CD4-positive, alpha-beta T cell treated with Interleukin-15 for 1 hour (primary cell): ENCODE measurements at regions not wholly inside any gene's neighbourhood (a gene's known extent, or its start where the extent isn't known, plus 50 kb on each side); places are given as distances from the start of the nearest gene placed in this dataset.
A peak's percentile ranks its signal among the peaks of the same experiment; 100 is the strongest.
"Not testable (repeated sequence)": the region's sequence is repeated elsewhere in the genome, so short reads cannot be mapped to it uniquely, and the experiment has no call there.

ENCODE experiments used
- DNase-seq: peaks from one replicate; pipeline ENCODE4 v3.0.0-alpha.2; 2020

- DNase-seq, result no peak
These were observed 115.7 kb upstream of the GATB start for GRCh38 chr4:151876381-151876988.

GRCh38 chr4:151874328-151874727 is 113.5 kb upstream of the GATB start:
- DNase-seq, result no peak

DNA sequence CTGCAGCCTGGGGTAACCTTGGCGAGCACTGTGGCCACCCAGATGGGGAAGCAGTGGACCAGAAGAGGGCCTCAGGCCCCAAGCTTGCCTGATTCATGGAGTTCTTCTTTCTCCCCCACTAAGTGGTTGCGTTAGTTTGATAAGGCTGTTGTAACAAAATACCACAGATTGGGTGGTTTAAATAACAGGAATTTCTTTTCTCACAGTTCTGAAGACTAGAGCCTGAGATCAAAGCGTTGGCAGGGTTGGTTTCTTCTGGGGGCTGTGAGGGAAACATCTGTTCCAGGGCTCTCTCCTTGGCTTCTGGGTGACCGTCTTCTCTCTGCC is 105.7 kb upstream of the GATB start:
- DNase-seq, result no peak

DNA sequence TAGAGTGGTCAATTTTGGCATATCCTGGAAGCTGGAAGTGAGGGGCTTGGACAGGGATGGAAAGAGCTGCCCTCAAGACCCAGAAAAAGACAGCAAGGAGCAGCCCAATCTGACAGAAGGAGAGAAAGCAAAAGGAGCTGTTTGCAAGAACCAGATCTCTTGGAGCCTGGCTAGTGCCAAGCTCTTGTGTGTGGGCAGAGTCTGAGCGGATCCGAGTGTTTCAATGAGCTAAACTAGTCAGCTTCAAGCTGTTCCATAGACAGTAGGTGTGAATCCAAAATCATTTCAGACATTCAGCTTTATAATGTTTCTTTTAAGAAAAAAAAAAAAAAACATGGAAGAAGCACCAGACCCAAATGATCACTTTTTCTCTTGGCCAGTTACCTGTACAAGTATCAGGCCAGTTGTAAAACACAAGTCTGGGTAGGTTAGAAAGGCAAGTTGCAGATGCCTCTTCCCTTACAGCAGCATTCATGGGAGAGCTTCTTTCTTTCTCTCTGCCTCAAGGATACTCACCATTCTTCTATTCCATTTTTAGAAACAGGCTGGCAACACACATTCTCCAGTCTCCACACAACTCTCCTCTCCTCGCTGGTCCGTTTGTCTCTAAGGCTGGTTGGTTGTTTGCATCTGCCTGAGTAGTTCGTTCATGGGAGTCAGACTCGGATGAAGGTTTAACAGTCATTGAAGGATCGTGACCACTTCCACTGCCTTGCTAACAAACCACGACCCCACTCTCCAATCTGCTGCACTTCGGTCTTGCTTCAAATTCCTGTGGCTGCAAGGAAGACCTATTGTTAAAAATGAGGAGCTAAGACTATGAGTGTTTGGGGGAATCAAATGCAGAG is 105.2 kb upstream of the GATB start:
- no peak for DNase-seq

DNA sequence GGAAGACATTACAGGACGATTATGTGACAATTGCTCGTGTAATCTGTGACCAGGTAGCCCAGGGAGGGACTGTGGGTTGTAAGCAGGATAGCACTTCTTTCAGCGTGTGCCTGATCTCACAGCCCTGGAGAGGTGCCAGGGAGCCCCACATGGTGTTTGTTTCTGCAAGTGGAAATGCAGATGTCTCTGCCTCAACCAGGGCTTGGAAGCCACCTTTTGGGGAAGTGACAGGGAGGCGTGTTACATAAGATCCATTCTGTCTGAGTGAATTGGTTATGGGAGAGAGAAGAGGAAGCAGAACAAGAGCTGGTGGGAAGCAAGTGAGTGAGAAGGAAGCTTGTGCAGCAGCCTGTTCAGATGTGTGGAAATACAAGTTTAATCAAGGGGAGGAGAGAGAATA is 104.5 kb upstream of the GATB start:
- DNase-seq, result peak; percentile 63

- DNase-seq, result no peak
These were observed 103.3 kb upstream of the GATB start for GRCh38 chr4:151864068-151864467.

GRCh38 chr4:151862766-151863165 is 102.0 kb upstream of the GATB start:
- DNase-seq, result no peak

DNA sequence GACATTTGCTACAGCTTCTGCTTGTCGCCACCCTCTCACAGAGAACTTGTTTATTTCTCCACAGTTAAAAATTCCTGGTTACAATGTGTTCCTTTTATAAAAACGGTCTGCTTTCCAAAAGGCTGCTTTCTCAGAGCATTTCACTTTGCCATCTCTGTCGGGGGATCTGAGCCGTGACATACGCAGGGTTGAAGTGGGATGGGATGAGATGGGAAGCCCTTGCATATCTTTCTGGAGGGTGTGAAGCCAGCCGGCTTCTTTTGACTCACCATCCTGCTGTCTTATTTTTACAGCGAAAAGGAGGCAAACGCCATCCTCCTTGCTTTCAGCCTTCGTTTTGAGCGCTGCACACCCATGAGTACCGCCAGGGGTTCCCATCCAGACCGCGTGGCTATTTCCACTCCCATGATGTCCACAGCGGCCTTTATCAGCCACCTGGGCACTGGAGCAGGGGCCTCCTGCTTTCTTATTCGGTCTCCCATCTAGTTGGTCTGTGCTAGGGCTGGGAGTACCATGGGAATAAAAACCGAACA is 99.8 kb upstream of the GATB start:
- no peak for DNase-seq

DNA sequence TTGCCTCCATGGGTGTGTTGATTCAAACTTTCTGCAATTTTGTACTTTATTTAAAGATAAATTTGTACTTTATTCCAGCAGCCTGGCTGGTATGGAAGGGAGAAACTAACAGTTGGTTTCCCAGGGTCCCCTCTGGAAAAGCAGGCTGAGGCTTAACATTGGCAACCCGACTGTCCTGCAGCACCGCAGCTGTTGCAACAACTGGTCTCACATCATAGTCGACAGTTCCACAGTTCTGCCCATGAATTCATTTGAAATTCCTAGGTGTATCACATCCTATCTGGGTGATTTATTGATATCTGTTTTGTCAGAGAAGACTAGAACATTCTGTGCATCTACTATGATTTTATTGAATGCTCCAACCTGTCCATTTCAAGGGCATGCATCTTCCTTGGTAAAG is 98.8 kb upstream of the GATB start:
- no peak for DNase-seq

DNA sequence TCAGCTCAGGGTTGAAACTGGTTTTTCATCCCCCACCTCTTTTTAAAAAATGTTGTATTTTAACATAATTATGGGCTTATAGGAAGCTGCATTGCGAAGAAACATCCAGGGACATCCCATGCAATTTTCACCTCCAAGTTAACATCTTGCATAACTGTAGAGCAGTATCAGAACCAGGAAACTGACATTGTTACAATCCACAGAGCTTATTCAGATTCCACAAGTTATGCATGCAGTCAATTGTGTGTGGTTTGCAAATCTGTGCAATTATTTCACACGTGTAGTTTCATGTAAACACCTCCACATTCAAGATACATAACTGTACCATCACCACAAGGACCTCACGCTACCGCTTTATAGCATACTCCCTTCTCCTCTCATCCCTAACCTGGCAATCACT is 97.5 kb upstream of the GATB start:
- no peak for DNase-seq

DNA sequence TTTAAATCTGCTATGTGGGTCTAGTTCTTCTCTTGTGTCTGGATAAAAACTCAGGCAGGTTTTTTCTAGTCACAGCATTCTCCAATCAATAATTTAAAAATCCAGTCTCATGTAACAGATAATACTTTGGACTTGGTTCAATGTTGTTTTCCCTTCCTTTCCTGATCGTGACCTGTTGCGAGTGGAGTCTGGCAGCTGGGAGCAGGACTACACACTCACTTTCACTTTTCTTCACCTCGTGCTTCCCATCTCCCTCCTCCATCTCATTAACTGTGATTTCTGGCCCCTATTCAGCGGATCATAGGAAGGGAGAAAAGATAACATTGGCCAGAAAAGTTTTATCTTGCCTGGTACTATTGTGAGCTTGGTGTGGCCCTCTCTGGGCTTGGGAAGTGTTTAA is 96.6 kb upstream of the GATB start:
- DNase-seq, result no peak

DNA sequence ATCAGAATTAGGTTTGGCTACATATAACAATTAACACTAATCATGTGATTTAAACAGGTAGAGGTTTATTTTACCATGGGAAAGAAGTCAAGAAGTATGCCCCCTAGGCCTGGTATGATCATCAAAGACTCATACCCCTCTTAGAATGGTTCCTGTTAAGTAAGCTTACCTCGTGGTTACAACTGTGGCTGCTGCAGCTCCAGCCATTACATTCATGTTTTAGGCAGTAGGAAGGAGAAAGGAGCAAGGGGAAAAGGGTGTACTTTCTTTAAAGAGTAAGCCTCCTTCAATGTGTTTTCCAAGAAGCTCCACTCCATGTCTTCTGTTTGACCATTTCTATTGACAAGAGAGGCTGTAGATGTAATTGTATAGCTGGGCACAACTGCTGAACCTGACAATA is 94.9 kb upstream of the GATB start:
- no peak for DNase-seq

DNA sequence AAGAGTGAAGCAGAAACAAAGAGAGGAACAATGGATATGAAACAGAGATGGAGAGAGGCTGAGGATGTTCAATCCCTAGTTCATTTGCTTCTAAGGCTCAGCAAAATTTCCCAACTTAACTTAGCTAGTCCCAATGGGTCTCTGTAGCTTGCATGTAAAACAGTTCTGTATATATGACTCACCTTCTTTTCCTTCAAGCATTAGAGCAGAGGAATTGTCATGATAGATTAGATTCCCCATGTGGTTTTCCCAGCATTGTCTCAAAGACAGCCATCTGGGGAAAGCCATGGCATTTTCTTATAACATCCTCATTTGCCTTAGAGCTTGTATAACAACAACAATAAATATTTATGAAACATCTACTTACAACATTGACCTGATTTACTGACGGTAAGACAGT is 93.9 kb upstream of the GATB start:
- DNase-seq, result no peak

DNA sequence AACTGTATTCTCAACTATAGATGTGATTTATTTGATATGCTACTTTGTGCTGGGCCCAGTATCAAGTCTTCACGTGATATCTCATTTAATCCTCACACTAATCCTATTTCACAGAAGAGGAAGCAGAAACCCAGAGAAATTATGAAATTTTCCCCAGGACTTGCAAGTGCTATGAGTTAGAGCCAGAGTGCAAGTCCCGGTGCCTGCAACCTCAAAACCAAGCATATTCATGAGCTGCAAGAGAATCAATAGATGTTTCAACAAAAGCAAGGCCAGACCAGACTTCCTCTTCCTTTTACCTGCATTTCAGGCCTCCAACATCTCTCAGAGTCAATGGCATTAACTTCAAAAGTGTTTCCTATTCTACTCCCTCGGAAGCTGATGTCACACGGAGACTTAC is 92.2 kb upstream of the GATB start:
- DNase-seq, result no peak

- DNase-seq, result no peak
These were observed 91.4 kb upstream of the GATB start for GRCh38 chr4:151852202-151852601.

- no peak for DNase-seq
These were observed 90.5 kb upstream of the GATB start for GRCh38 chr4:151851354-151851753.

DNA sequence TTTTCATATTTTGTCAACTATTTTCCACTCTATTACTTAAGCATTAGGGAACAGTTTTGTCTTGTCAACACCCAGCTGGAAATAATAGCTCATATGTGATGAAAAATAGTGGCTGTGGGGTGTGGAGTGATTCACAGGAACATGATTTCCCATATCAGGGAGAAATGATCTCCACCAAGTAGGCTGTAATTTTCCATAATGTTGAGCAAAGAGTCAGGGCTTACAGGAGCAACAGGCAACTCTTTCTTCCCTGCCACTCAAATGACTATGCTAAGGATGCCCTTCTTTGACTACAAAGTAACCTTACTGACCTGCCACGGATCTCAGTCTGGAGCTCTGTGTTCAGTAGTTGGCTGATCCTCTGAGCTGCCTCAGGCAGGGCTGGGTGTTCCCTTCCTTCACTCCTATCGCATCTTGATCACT is 90.0 kb upstream of the GATB start:
- no peak for DNase-seq

DNA sequence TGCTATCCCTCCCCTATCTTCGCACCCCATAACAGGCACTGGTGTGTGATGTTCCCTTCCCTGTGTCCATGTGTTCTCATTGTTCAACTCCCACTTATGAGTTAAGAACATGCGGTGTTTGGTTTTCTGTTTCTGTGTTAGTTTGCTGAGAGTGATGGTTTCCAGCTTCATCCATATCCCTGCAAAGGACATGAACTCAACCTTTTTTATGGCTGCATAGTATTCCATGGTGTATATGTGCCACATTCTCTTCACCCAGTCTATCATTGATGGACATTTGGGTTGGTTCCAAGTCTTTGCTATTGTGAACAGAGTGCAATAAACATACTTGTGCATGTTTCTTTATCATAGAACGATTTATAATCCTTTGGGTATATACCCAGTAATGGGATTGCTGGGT is 84.7 kb upstream of the GATB start:
- not testable (repeated sequence) for DNase-seq

- DNase-seq, result no peak
These were observed 81.7 kb upstream of the GATB start for GRCh38 chr4:151842430-151843079.

- DNase-seq, result no peak
These were observed 80.3 kb upstream of the GATB start for GRCh38 chr4:151841107-151841506.

GRCh38 chr4:151835467-151835866 is 74.7 kb upstream of the GATB start:
- no peak for DNase-seq

DNA sequence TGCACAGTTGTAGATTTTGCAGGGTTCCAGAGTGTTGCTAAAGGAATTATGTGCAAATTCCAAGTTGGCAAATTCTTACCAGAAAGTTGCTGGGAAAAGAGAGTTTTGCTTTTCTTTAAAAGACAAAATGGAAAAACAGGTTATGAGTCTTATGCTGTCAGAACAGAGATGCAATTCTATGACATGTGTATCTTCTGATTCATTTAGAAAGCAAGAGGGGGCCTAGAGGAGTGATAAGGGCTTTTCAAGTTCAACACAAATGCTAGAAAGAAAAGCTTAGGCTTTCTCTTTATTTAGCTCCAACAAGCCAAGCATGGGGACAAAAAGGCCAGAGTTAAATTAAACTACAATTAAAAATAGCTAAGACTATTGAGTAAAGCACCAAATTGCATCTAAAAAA is 72.4 kb upstream of the GATB start:
- DNase-seq, result no peak

DNA sequence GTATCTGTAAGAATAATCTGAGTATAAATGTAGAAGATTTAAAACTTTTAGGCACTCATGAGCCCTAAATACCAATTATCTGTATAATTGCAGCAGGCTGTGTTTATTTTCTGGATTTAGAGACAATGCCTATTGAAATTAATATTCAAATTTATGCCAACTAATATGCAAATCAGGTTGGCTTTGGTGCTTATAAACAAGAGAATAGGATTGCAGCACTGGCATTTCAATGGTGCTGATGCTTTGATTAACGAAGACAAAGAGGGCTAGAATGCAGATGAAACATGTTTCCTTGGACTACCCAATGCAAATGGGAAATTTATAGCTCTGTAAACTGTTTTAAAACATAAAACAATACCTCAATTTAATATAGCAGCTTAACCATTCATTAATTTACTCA is 70.7 kb upstream of the GATB start:
- no peak for DNase-seq

DNA sequence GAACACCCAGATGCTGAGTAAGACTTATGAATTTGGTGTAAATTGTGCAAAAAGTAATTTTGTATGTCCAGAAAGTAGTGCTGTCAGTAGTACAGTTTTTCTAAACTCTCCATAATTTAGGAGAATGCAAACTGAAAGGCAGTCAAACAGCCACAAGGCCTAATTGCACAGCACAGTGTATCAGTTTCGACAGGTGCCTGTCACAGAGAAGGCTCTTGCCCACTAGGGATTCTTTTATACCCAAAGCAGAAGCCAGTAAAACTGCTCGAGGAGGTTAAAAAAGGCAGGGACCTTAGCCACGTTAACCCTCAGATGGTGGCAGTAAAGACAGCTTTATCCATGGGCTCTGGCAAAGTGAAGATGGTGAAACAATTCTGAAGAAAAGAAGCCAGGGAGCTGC is 69.4 kb upstream of the GATB start:
- no peak for DNase-seq
